Esophagus squamous epithelium (tissue), 4 donors: ENCODE measurements at regions not wholly inside any gene's neighbourhood (a gene's known extent, or its start where the extent isn't known, plus 50 kb on each side); places are given as distances from the start of the nearest gene placed in this dataset.

Experiments
- POLR2A ChIP-seq, 4 donors: fragments of 450-650 bp; IDR thresholded peaks; one replicate each; pipeline ENCODE4 v1.6.1; 2017; ENCODE audit warnings: antibody characterized with exemption in 4 of 4, mild to moderate bottlenecking in 4 of 4, moderate library complexity in 3 of 4
- TF ChIP-seq, protein P1 (sequence below), 6 experiments: fragments of 450-650 bp in 4 of 6; fragments of 200-600 bp in 2 of 6; sonication (generic) in 2 of 6; IDR thresholded peaks; one replicate each; pipeline ENCODE4 v1.5.1; 2016 to 2019; ENCODE audit warnings: antibody characterized with exemption in 6 of 6, mild to moderate bottlenecking in 4 of 6, moderate library complexity in 4 of 6

DNA sequence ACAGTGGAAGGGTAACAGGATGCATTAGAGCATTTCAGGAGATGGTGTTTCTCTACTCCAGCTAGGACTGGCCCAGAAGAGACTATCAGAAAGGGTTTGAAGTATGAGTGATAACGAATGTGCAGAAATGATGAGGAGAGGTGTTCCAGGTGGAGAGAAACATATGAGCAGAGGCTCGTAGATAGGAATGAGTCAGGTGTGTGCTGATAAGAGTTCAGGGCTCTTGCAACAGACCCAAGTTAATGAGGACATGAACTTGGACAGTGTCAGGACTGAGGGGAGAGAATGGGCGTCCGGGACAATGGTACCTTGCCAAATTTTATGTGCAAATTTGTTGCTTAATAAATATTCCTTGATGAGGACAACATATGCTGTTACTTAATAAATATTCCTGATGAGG, 183.9 kb upstream of the NFIA start:
- TF ChIP-seq, protein P1, sequence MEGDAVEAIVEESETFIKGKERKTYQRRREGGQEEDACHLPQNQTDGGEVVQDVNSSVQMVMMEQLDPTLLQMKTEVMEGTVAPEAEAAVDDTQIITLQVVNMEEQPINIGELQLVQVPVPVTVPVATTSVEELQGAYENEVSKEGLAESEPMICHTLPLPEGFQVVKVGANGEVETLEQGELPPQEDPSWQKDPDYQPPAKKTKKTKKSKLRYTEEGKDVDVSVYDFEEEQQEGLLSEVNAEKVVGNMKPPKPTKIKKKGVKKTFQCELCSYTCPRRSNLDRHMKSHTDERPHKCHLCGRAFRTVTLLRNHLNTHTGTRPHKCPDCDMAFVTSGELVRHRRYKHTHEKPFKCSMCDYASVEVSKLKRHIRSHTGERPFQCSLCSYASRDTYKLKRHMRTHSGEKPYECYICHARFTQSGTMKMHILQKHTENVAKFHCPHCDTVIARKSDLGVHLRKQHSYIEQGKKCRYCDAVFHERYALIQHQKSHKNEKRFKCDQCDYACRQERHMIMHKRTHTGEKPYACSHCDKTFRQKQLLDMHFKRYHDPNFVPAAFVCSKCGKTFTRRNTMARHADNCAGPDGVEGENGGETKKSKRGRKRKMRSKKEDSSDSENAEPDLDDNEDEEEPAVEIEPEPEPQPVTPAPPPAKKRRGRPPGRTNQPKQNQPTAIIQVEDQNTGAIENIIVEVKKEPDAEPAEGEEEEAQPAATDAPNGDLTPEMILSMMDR (IDR thresholded peaks at IDR 0.05) = no peak
- TF ChIP-seq POLR2A (IDR thresholded peaks at IDR 0.05) = no peak
